ENCODE measurements at regions not wholly inside any gene's neighbourhood (a gene's known extent, or its start where the extent isn't known, plus 50 kb on each side); places are given as distances from the start of the nearest gene placed in this dataset.
"Not testable (repeated sequence)": the region's sequence is repeated elsewhere in the genome, so short reads cannot be mapped to it uniquely, and the experiment has no call there.

GRCh38 chr7:67311901-67312300 lies 315.3 kb downstream of the TYW1 start:
- H3K27ac ChIP-seq = no peak overlapping the region
- TF ChIP-seq POLR2AphosphoS5 (IDR thresholded peaks at IDR 0.05) = no peak
- no peak for TF ChIP-seq POLR2A (IDR thresholded peaks at IDR 0.05)
- TF ChIP-seq CTCF (IDR thresholded peaks at IDR 0.05) = no peak

GRCh38 chr7:67313213-67313612 lies 316.6 kb downstream of the TYW1 start:
- Histone ChIP-seq H3K4me3 (no peak overlapping the region), H3K27me3 (replicated peaks; ENCODE audit: insufficient read depth) (no peaks in the 10 kb centered on the region), H3K36me3 (peaks cover 0 to 7% of the 10 kb centered on the region in 2 donors), H3K27ac (no peak overlapping the region), H3K9me3 (no peaks in the 10 kb centered on the region), H3K4me1 (replicated peaks) (no peaks in the 10 kb centered on the region)
- no peak for DNase-seq (ENCODE audit: low spot score)
- no peak for TF ChIP-seq CTCF (IDR thresholded peaks at IDR 0.05)
- no peak for TF ChIP-seq POLR2A (IDR thresholded peaks at IDR 0.05)
- TF ChIP-seq POLR2AphosphoS5 (IDR thresholded peaks at IDR 0.05) = no peak
- intact Hi-C loops (cut with DNase I) = no loop called here
- 90% methylated on average over 2 of the region's 2 CpGs for WGBS

More at GRCh38 chr7:67311901-67312300, 315.3 kb downstream of the TYW1 start:
- intact Hi-C loops (cut with DNase I) = no loop called here
- Histone ChIP-seq H3K36me3 (peaks cover 0 to 7% of the 10 kb centered on the region in 2 donors), H3K9me3 (no peaks in the 10 kb centered on the region), H3K4me3 (no peak overlapping the region), H3K27me3 (replicated peaks; ENCODE audit: insufficient read depth) (no peaks in the 10 kb centered on the region), H3K4me1 (replicated peaks) (no peaks in the 10 kb centered on the region)
- DNase-seq (ENCODE audit: low spot score) = no peak
- WGBS = 82% methylated on average over 2 of the region's 2 CpGs

GRCh38 chr7:67316902-67317301 lies 320.3 kb downstream of the TYW1 start:
- WGBS = 96% methylated on average over 4 of the region's 4 CpGs
- H3K9me3 ChIP-seq; H3K27ac ChIP-seq; H3K36me3 ChIP-seq; H3K4me1 ChIP-seq (replicated peaks); H3K4me3 ChIP-seq; intact Hi-C loops (cut with DNase I); H3K27me3 ChIP-seq (replicated peaks; ENCODE audit: insufficient read depth); DNase-seq (ENCODE audit: low spot score): not testable (repeated sequence)

- H3K4me3 ChIP-seq; H3K36me3 ChIP-seq; H3K4me1 ChIP-seq (replicated peaks); intact Hi-C loops (cut with DNase I); DNase-seq (ENCODE audit: low spot score); H3K9me3 ChIP-seq; H3K27ac ChIP-seq; H3K27me3 ChIP-seq (replicated peaks; ENCODE audit: insufficient read depth): not testable (repeated sequence)
- 66% methylated on average over 3 of the region's 5 CpGs for WGBS
Measured at GRCh38 chr7:67328257-67328656, 331.6 kb downstream of the TYW1 start.

- H3K4me3 ChIP-seq; H3K36me3 ChIP-seq; H3K4me1 ChIP-seq (replicated peaks); H3K27ac ChIP-seq; intact Hi-C loops (cut with DNase I); DNase-seq (ENCODE audit: low spot score); H3K27me3 ChIP-seq (replicated peaks; ENCODE audit: insufficient read depth); H3K9me3 ChIP-seq: not testable (repeated sequence)
- WGBS = 73% methylated on average over 1 of the region's 1 CpG
Measured at GRCh38 chr7:67335165-67335564, 338.5 kb downstream of the TYW1 start.

- H3K27me3 ChIP-seq (replicated peaks; ENCODE audit: insufficient read depth); DNase-seq (ENCODE audit: low spot score); H3K36me3 ChIP-seq; H3K27ac ChIP-seq; H3K4me1 ChIP-seq (replicated peaks); intact Hi-C loops (cut with DNase I); H3K9me3 ChIP-seq; H3K4me3 ChIP-seq: not testable (repeated sequence)
- 71% methylated on average over 3 of the region's 8 CpGs for WGBS
Measured at GRCh38 chr7:67335663-67336062, 339.0 kb downstream of the TYW1 start.

GRCh38 chr7:67338545-67338944 lies 341.9 kb downstream of the TYW1 start:
- H3K27me3 ChIP-seq (replicated peaks; ENCODE audit: insufficient read depth); DNase-seq (ENCODE audit: low spot score); H3K36me3 ChIP-seq; H3K9me3 ChIP-seq; H3K4me3 ChIP-seq; H3K4me1 ChIP-seq (replicated peaks); H3K27ac ChIP-seq; intact Hi-C loops (cut with DNase I): not testable (repeated sequence)
